ENCODE measurements at regions not wholly inside any gene's neighbourhood (a gene's known extent, or its start where the extent isn't known, plus 50 kb on each side); places are given as distances from the start of the nearest gene placed in this dataset.

DNA sequence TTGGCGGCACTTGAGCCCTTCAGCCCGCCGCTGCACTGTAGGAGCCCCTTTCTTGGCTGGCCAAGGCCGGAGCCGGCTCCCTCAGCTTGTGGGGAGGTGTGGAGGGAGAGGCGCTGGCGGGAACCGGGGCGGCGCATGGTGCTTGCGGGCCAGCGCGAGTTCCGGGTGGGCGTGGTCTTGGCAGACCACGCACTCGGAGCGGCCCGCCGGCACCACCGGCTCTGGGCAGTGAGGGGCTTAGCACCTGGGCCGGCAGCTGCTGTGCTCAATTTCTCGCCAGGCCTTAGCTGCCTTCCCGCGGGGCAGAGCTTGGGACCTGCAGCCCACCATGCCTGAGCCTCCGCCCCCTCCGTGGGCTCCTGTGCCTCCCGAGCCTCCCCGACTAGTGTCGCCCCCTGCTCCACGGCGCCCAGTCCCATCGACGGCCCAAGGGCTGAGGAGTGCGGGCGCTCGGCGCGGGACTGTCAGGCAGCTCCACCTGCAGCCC, 673.7 kb upstream of the BRINP3 start:
- H3K4me3 ChIP-seq, result no peak overlapping the region
- Mint-ChIP-seq H3K4me3 (no peak overlapping the region), H3K9me3 (no peaks in the 10 kb centered on the region), H3K27me3 (ENCODE audit: insufficient read depth, low read depth) (no peaks in the 10 kb centered on the region), H3K27ac (no peak overlapping the region), H3K36me3 (no peaks in the 10 kb centered on the region), H3K4me1 (no peaks in the 10 kb centered on the region)
- H3K4me1 ChIP-seq, result no peaks in the 10 kb centered on the region
- no peak overlapping the region for H2AFZ ChIP-seq (replicated peaks)
- no peak overlapping the region for H3K27ac ChIP-seq
- DNase-seq (ENCODE audit: low spot score), result no peak
- no peak overlapping the region for H3K9ac ChIP-seq
- H3K4me2 ChIP-seq, result no peak overlapping the region
- TF ChIP-seq EZH2 (IDR thresholded peaks at IDR 0.05) (no peak), EZH2phosphoT487 (IDR thresholded peaks at IDR 0.05) (no peak)
- TF ChIP-seq, protein P1, sequence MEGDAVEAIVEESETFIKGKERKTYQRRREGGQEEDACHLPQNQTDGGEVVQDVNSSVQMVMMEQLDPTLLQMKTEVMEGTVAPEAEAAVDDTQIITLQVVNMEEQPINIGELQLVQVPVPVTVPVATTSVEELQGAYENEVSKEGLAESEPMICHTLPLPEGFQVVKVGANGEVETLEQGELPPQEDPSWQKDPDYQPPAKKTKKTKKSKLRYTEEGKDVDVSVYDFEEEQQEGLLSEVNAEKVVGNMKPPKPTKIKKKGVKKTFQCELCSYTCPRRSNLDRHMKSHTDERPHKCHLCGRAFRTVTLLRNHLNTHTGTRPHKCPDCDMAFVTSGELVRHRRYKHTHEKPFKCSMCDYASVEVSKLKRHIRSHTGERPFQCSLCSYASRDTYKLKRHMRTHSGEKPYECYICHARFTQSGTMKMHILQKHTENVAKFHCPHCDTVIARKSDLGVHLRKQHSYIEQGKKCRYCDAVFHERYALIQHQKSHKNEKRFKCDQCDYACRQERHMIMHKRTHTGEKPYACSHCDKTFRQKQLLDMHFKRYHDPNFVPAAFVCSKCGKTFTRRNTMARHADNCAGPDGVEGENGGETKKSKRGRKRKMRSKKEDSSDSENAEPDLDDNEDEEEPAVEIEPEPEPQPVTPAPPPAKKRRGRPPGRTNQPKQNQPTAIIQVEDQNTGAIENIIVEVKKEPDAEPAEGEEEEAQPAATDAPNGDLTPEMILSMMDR (IDR thresholded peaks at IDR 0.05), result no peak
- no peaks in the 10 kb centered on the region for H3K79me2 ChIP-seq (ENCODE audit: low read depth)
- no peaks in the 10 kb centered on the region for H3K27me3 ChIP-seq
- no peaks in the 10 kb centered on the region for H3K9me3 ChIP-seq (ENCODE audit: low read depth)
- H3K36me3 ChIP-seq, result no peaks in the 10 kb centered on the region
- H3F3A ChIP-seq (ENCODE audit: low read depth), result no peaks in the 10 kb centered on the region
- H4K20me1 ChIP-seq (ENCODE audit: low read depth), result no peaks in the 10 kb centered on the region

DNA sequence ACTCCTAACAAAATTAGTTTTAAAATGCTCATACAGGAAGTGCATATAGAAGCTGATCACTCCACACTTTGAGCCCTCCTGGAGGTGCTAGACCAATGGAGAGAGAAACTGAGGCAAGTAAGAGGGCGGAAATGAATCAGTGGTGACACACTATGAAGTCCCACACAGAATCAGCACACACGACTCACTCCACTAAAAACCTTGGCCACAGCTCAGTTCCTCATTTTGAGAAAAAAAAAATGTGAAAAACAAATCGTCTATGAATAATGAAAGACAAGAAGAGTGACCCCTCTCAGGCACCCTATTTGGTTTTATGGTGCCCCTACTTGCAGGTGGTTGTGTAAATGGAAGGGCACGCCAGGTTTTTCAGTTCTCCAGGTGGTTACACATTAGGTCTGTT, 675.1 kb upstream of the BRINP3 start:
- TF ChIP-seq, protein P1 (IDR thresholded peaks at IDR 0.05), result no peak
- TF ChIP-seq EZH2 (IDR thresholded peaks at IDR 0.05) (no peak), EZH2phosphoT487 (IDR thresholded peaks at IDR 0.05) (no peak)
- H3K9ac ChIP-seq, result no peak overlapping the region
- Mint-ChIP-seq H3K4me1 (no peaks in the 10 kb centered on the region), H3K4me3 (no peak overlapping the region), H3K27me3 (ENCODE audit: insufficient read depth, low read depth) (no peaks in the 10 kb centered on the region), H3K27ac (no peak overlapping the region), H3K9me3 (no peaks in the 10 kb centered on the region), H3K36me3 (no peaks in the 10 kb centered on the region)
- H3K9me3 ChIP-seq (ENCODE audit: low read depth), result no peaks in the 10 kb centered on the region
- H2AFZ ChIP-seq (replicated peaks), result no peak overlapping the region
- H3K4me1 ChIP-seq, result no peaks in the 10 kb centered on the region
- no peaks in the 10 kb centered on the region for H3K79me2 ChIP-seq (ENCODE audit: low read depth)
- DNase-seq (ENCODE audit: low spot score), result no peak
- no peaks in the 10 kb centered on the region for H4K20me1 ChIP-seq (ENCODE audit: low read depth)
- H3K4me2 ChIP-seq, result no peak overlapping the region
- H3K4me3 ChIP-seq, result no peak overlapping the region
- H3K27me3 ChIP-seq, result no peaks in the 10 kb centered on the region
- H3K36me3 ChIP-seq, result no peaks in the 10 kb centered on the region
- no peaks in the 10 kb centered on the region for H3F3A ChIP-seq (ENCODE audit: low read depth)
- no peak overlapping the region for H3K27ac ChIP-seq

- TF ChIP-seq, protein P1 (IDR thresholded peaks at IDR 0.05), result no peak
- TF ChIP-seq EZH2 (IDR thresholded peaks at IDR 0.05) (no peak), EZH2phosphoT487 (IDR thresholded peaks at IDR 0.05) (no peak)
- H3K4me1 ChIP-seq, result no peaks in the 10 kb centered on the region
- no peaks in the 10 kb centered on the region for H3F3A ChIP-seq (ENCODE audit: low read depth)
- no peaks in the 10 kb centered on the region for H3K79me2 ChIP-seq (ENCODE audit: low read depth)
- peaks cover 5% of the 10 kb centered on the region for H3K9me3 Mint-ChIP-seq
- DNase-seq (ENCODE audit: low spot score), result no peak
- no peaks in the 10 kb centered on the region for H3K36me3 Mint-ChIP-seq
- H3K9ac ChIP-seq, result no peak overlapping the region
- H3K27me3 Mint-ChIP-seq (ENCODE audit: insufficient read depth, low read depth), result no peaks in the 10 kb centered on the region
- H4K20me1 ChIP-seq (ENCODE audit: low read depth), result no peaks in the 10 kb centered on the region
- no peak overlapping the region for H3K4me2 ChIP-seq
- H3K27me3 ChIP-seq, result no peaks in the 10 kb centered on the region
- peak overlapping the region; percentile 50 for H2AFZ ChIP-seq (replicated peaks)
- no peak overlapping the region for H3K4me3 ChIP-seq
- H3K4me1 Mint-ChIP-seq, result no peaks in the 10 kb centered on the region
- no peak overlapping the region for H3K4me3 Mint-ChIP-seq
- H3K27ac Mint-ChIP-seq, result no peak overlapping the region
- no peaks in the 10 kb centered on the region for H3K36me3 ChIP-seq
- no peaks in the 10 kb centered on the region for H3K9me3 ChIP-seq (ENCODE audit: low read depth)
- no peak overlapping the region for H3K27ac ChIP-seq
Observed at GRCh38 chr1:191155178-191155577, 677.5 kb upstream of the BRINP3 start.
